ENCODE measurements at regions not wholly inside any gene's neighbourhood (a gene's known extent, or its start where the extent isn't known, plus 50 kb on each side); places are given as distances from the start of the nearest gene placed in this dataset.

- TF ChIP-seq, protein P1, sequence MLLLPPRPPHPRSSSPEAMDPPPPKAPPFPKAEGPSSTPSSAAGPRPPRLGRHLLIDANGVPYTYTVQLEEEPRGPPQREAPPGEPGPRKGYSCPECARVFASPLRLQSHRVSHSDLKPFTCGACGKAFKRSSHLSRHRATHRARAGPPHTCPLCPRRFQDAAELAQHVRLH (tag by site-specific recombination; IDR thresholded peaks at IDR 0.05), result no peak
- TF ChIP-seq, protein P2, sequence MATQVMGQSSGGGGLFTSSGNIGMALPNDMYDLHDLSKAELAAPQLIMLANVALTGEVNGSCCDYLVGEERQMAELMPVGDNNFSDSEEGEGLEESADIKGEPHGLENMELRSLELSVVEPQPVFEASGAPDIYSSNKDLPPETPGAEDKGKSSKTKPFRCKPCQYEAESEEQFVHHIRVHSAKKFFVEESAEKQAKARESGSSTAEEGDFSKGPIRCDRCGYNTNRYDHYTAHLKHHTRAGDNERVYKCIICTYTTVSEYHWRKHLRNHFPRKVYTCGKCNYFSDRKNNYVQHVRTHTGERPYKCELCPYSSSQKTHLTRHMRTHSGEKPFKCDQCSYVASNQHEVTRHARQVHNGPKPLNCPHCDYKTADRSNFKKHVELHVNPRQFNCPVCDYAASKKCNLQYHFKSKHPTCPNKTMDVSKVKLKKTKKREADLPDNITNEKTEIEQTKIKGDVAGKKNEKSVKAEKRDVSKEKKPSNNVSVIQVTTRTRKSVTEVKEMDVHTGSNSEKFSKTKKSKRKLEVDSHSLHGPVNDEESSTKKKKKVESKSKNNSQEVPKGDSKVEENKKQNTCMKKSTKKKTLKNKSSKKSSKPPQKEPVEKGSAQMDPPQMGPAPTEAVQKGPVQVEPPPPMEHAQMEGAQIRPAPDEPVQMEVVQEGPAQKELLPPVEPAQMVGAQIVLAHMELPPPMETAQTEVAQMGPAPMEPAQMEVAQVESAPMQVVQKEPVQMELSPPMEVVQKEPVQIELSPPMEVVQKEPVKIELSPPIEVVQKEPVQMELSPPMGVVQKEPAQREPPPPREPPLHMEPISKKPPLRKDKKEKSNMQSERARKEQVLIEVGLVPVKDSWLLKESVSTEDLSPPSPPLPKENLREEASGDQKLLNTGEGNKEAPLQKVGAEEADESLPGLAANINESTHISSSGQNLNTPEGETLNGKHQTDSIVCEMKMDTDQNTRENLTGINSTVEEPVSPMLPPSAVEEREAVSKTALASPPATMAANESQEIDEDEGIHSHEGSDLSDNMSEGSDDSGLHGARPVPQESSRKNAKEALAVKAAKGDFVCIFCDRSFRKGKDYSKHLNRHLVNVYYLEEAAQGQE (tag by site-specific recombination; IDR thresholded peaks at IDR 0.05), result no peak
- TF ChIP-seq, protein P3, sequence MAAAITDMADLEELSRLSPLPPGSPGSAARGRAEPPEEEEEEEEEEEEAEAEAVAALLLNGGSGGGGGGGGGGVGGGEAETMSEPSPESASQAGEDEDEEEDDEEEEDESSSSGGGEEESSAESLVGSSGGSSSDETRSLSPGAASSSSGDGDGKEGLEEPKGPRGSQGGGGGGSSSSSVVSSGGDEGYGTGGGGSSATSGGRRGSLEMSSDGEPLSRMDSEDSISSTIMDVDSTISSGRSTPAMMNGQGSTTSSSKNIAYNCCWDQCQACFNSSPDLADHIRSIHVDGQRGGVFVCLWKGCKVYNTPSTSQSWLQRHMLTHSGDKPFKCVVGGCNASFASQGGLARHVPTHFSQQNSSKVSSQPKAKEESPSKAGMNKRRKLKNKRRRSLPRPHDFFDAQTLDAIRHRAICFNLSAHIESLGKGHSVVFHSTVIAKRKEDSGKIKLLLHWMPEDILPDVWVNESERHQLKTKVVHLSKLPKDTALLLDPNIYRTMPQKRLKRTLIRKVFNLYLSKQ (tag by site-specific recombination; IDR thresholded peaks at IDR 0.05; ENCODE audit: borderline replicate concordance), result no peak
- no peak for TF ChIP-seq ZNF10 (tag by site-specific recombination; IDR thresholded peaks at IDR 0.05)
- TF ChIP-seq ZNF658 (tag by site-specific recombination; IDR thresholded peaks at IDR 0.05), result no peak
- no peak for TF ChIP-seq ZNF768 (tag by site-specific recombination; IDR thresholded peaks at IDR 0.05)
- no peak for TF ChIP-seq ZNF394 (tag by site-specific recombination; IDR thresholded peaks at IDR 0.05; ENCODE audit: borderline replicate concordance)
- TF ChIP-seq BCL11B (tag by site-specific recombination; IDR thresholded peaks at IDR 0.05; ENCODE audit: low read depth), result no peak
- no peak for TF ChIP-seq ZNF777 (tag by site-specific recombination; IDR thresholded peaks at IDR 0.05; ENCODE audit: borderline replicate concordance)
- no peak overlapping the region for H3K4me3 ChIP-seq (ENCODE audit: low read depth, low read length)
- no peaks in the 10 kb centered on the region for H3K4me1 ChIP-seq (ENCODE audit: control insufficient read depth, insufficient read depth, low read length)
- H3K9me3 ChIP-seq (ENCODE audit: control insufficient read depth, insufficient read depth, low read depth, low read length), result no peaks in the 10 kb centered on the region
- ChIA-PET CTCF (interaction anchor here (0.6 kb wide), 2 partner anchors 18 to 805 kb away, joined by 3 read pairs; no protein-coding TSS in a partner anchor), POLR2A (interaction anchor here (0.8 kb wide), 1 partner anchor 204 kb away, joined by 4 read pairs; no protein-coding TSS in a partner anchor)
- no peaks in the 10 kb centered on the region for H3K36me3 ChIP-seq (ENCODE audit: control insufficient read depth in 2 of 2, insufficient read depth in 1 of 2, low read length in 2 of 2)
- no peak overlapping the region for H3K27ac ChIP-seq (ENCODE audit: extremely low read depth, low read depth, low read length)
Measured at GRCh38 chr11:106468531-106468930, 391.1 kb downstream of the AASDHPPT start.

DNA sequence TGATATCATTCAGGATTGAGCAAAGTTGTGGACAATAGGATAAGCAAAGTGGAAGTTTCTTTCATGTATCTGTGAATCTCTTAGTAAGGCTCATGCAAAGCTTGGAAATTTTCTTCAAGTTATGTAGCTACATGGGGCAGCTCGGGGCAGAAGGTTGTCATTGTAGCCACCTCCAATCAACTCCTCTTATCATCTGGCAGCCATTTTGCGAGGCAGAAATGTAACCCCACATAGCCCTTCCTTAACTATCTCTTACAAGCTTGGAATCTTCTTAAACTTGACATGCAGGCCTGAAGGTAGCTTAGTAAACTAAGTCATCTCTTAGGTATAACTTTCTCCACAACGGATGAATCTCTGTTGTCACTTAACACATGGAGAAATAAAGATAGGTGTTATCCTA, 392.8 kb downstream of the AASDHPPT start:
- Histone ChIP-seq H3K4me1 (ENCODE audit: control insufficient read depth, insufficient read depth, low read length) (no peaks in the 10 kb centered on the region), H3K4me3 (ENCODE audit: low read depth, low read length) (no peak overlapping the region), H3K36me3 (ENCODE audit: control insufficient read depth in 2 of 2, insufficient read depth in 1 of 2, low read length in 2 of 2) (no peaks in the 10 kb centered on the region), H3K27ac (ENCODE audit: extremely low read depth, low read depth, low read length) (no peak overlapping the region), H3K9me3 (ENCODE audit: control insufficient read depth, insufficient read depth, low read depth, low read length) (no peaks in the 10 kb centered on the region)
- ChIA-PET CTCF (interaction anchor here (1.8 kb wide), 1 partner anchor 568 kb away, joined by 3 read pairs; no protein-coding TSS in a partner anchor), POLR2A (no interaction called here)
- no peak for TF ChIP-seq ZFP69B (tag by site-specific recombination; IDR thresholded peaks at IDR 0.05)
- TF ChIP-seq SP7 (tag by site-specific recombination; IDR thresholded peaks at IDR 0.05), result no peak
- no peak for TF ChIP-seq ZNF350 (tag by site-specific recombination; IDR thresholded peaks at IDR 0.05)
- TF ChIP-seq ZNF521 (tag by site-specific recombination; IDR thresholded peaks at IDR 0.05), result no peak
- TF ChIP-seq ZNF37A (tag by site-specific recombination; IDR thresholded peaks at IDR 0.05), result no peak
- no peak for TF ChIP-seq KLF8 (tag by site-specific recombination; IDR thresholded peaks at IDR 0.05)
- TF ChIP-seq, protein P4, sequence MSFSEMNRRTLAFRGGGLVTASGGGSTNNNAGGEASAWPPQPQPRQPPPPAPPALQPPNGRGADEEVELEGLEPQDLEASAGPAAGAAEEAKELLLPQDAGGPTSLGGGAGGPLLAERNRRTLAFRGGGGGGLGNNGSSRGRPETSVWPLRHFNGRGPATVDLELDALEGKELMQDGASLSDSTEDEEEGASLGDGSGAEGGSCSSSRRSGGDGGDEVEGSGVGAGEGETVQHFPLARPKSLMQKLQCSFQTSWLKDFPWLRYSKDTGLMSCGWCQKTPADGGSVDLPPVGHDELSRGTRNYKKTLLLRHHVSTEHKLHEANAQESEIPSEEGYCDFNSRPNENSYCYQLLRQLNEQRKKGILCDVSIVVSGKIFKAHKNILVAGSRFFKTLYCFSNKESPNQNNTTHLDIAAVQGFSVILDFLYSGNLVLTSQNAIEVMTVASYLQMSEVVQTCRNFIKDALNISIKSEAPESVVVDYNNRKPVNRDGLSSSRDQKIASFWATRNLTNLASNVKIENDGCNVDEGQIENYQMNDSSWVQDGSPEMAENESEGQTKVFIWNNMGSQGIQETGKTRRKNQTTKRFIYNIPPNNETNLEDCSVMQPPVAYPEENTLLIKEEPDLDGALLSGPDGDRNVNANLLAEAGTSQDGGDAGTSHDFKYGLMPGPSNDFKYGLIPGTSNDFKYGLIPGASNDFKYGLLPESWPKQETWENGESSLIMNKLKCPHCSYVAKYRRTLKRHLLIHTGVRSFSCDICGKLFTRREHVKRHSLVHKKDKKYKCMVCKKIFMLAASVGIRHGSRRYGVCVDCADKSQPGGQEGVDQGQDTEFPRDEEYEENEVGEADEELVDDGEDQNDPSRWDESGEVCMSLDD (tag by site-specific recombination; IDR thresholded peaks at IDR 0.05), result no peak
- TF ChIP-seq ZNF19 (tag by site-specific recombination; IDR thresholded peaks at IDR 0.05; ENCODE audit: low read depth), result no peak

Measured in HEK293 (cell line).